ENCODE measurements at regions not wholly inside any gene's neighbourhood (a gene's known extent, or its start where the extent isn't known, plus 50 kb on each side); places are given as distances from the start of the nearest gene placed in this dataset.
"Not testable (repeated sequence)": the region's sequence is repeated elsewhere in the genome, so short reads cannot be mapped to it uniquely, and the experiment has no call there.

DNA sequence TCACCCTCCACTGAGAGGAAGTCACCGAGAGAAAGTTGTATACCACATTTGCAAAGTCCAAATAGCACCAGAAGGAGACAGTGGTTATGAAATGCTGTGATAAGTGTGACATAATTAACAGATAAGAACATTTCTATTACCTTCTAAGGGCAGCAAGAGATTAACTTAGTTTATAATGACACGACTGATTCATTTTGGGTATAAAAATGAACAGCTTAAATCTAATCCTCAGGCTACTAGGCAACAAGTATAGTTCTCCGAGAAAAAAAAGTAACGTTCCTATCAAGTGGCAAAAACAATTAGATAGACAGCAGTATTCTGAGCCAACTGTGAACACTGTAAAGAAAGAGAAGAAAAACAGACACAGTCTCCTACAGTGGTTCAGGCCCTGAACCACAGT is 431.2 kb upstream of the GRAMD2B start:
- no peaks in the 10 kb centered on the region for H3K4me1 ChIP-seq
- 73 to 74% methylated on average over 4 of the region's 4 CpGs for WGBS, 2 donors
- TF ChIP-seq POLR2A (IDR thresholded peaks at IDR 0.05) = no peak
- TF ChIP-seq, protein P1, sequence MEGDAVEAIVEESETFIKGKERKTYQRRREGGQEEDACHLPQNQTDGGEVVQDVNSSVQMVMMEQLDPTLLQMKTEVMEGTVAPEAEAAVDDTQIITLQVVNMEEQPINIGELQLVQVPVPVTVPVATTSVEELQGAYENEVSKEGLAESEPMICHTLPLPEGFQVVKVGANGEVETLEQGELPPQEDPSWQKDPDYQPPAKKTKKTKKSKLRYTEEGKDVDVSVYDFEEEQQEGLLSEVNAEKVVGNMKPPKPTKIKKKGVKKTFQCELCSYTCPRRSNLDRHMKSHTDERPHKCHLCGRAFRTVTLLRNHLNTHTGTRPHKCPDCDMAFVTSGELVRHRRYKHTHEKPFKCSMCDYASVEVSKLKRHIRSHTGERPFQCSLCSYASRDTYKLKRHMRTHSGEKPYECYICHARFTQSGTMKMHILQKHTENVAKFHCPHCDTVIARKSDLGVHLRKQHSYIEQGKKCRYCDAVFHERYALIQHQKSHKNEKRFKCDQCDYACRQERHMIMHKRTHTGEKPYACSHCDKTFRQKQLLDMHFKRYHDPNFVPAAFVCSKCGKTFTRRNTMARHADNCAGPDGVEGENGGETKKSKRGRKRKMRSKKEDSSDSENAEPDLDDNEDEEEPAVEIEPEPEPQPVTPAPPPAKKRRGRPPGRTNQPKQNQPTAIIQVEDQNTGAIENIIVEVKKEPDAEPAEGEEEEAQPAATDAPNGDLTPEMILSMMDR (IDR thresholded peaks at IDR 0.05) = no peak
- no peaks in the 10 kb centered on the region for H3K27me3 ChIP-seq
- no peak for DNase-seq
- H3K27ac ChIP-seq = no peak overlapping the region
- H3K4me3 ChIP-seq (replicated peaks in 1 of 3) = no peak overlapping the region
- intact Hi-C loops (cut with DNase I) = no loop called here
- no peaks in the 10 kb centered on the region for H3K9me3 ChIP-seq
- H3K36me3 ChIP-seq = no peaks in the 10 kb centered on the region

DNA sequence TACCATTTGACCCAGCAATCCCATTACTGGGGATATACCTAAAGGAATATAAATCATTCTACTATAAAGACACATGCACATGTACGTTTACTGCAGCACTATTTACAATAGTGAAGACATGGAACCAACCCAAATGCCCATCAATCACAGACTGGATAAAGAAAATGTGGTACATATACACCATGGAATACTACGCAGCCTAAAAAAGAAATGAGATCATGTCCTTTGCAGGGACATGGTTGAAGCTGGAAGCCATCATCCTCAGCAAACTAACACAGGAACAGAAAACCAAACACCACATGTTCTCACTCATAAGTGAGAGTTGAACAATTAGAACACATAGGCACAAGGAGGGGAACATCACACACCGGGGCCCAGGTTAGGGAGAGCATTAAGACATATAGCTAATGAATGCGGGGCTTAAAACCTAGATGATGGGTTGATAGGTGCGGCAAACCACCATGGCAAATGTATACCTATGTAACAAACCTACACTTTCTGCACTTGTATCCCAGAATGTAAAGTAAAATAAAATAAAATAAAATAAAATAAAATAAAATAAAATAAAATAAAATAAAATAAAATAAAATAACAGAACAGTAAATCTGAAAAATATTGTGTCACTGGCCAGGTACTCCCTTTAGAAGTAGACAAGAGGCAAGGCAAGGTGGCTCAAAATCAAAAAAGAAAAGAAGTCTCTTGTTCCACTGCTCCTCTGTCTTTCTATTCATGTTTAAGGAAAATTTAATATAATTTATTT is 423.8 kb upstream of the GRAMD2B start:
- H3K4me1 ChIP-seq = peaks cover 28 to 32% of the 10 kb centered on the region in 2 donors
- H3K9me3 ChIP-seq; H3K27ac ChIP-seq; DNase-seq; H3K4me3 ChIP-seq (replicated peaks in 1 of 3); H3K36me3 ChIP-seq; intact Hi-C loops (cut with DNase I); H3K27me3 ChIP-seq: not testable (repeated sequence)
- 92 to 95% methylated on average over 5 of the region's 5 CpGs for WGBS, 2 donors

DNA sequence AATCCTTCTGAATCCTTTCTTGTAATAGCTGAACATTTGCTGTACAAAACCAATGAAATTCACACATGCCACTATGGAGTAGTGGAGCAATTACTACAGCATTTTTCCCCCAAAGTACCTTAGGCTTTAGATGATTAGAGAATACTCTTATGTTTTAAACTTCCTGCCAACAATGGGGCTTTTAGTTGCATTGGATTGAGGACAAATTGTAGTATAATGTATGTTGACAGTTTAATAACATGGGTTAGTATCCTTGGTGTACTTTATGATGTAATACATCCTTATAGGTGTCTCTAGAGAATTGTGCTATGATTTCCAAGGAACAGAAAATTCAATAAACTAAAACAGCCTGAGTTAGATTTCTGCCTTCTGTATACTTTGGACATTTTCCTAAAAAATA is 422.7 kb upstream of the GRAMD2B start:
- DNase-seq = no peak
- intact Hi-C loops (cut with DNase I) = no loop called here
- no peaks in the 10 kb centered on the region for H3K9me3 ChIP-seq
- no peaks in the 10 kb centered on the region for H3K27me3 ChIP-seq
- no peak for TF ChIP-seq POLR2A (IDR thresholded peaks at IDR 0.05)
- TF ChIP-seq, protein P1 (IDR thresholded peaks at IDR 0.05) = no peak
- H3K27ac ChIP-seq = no peak overlapping the region
- no peaks in the 10 kb centered on the region for H3K36me3 ChIP-seq
- peaks cover 28 to 32% of the 10 kb centered on the region in 2 donors for H3K4me1 ChIP-seq
- H3K4me3 ChIP-seq (replicated peaks in 1 of 3) = no peak overlapping the region

DNA sequence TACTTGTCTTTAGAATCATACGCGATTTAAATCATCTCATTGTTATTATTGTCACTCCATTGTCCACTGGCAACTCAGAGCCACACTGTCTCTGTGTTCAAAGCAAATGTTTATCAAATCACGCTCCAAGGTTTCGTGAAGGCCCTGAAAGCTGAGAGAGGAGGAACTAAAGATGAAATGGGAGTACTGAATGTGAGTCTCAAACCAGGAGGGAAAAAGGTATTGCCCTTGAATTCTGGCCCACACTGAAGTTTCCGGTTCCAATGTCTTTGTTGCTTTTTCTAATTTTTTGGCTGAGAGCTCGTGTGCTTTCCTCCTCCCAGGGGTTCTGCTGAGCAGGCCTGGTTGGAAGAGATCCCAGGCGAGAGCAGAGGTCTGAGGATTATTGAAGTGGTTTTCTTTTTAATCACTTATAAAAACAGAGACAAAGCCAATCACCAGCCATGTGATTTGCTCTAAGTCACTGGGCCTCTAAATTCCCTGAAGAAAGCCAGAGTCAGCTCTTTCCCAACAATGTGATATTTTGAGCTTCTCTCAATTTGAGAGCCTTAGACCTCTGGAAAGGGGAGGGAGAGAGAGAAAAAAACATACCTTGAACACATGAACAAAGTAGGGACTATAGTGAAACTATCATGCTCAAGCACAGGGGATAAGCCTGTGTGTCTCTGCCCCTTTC is 420.8 kb upstream of the GRAMD2B start:
- intact Hi-C loops (cut with DNase I) = no loop called here
- Histone ChIP-seq H3K4me1 (peaks cover 28 to 32% of the 10 kb centered on the region in 2 donors), H3K4me3 (replicated peaks in 1 of 3) (no peak overlapping the region), H3K36me3 (no peaks in the 10 kb centered on the region), H3K27ac (peak overlapping the region; percentile 80 to 95 (median 91)), H3K9me3 (no peaks in the 10 kb centered on the region), H3K27me3 (no peaks in the 10 kb centered on the region)
- peak; percentile 90 for DNase-seq
- WGBS, 2 donors = 8 to 21% methylated on average over 7 of the region's 7 CpGs
- TF ChIP-seq, protein P1 (IDR thresholded peaks at IDR 0.05) = no peak
- peak in 1 of 2 donors; percentile 38 for TF ChIP-seq POLR2A (IDR thresholded peaks at IDR 0.05)

DNA sequence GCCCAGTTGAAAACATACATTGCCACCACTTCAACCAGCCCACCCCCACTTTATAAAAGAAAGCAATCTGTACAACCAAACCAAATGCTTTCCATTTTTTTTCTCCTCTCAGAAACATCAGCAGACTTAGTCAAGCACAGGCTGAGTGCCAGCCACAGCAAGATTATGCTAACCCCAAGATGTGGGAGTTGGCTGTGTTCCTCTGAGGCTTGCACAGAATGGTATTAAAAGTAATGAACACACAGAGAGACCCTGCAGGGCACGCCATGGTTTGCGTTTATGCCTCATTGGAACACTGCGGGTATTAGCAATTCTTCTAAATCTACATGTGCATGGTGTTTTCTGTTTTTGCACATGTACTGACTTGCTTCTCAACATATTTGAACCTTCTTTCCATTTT is 419.9 kb upstream of the GRAMD2B start:
- WGBS, 2 donors = 60 to 61% methylated on average over 3 of the region's 3 CpGs
- intact Hi-C loops (cut with DNase I) = no loop called here
- no peaks in the 10 kb centered on the region for H3K9me3 ChIP-seq
- H3K4me3 ChIP-seq (replicated peaks in 1 of 3) = no peak overlapping the region
- H3K4me1 ChIP-seq = peaks cover 28 to 32% of the 10 kb centered on the region in 2 donors
- no peaks in the 10 kb centered on the region for H3K27me3 ChIP-seq
- no peaks in the 10 kb centered on the region for H3K36me3 ChIP-seq
- H3K27ac ChIP-seq = peak overlapping the region; percentile 80 to 95 (median 88)
- TF ChIP-seq POLR2A (IDR thresholded peaks at IDR 0.05) = no peak
- TF ChIP-seq, protein P1 (IDR thresholded peaks at IDR 0.05) = no peak
- peak; percentile 68 to 73 for DNase-seq
